OCI-LY1 (cell line): ENCODE measurements at regions not wholly inside any gene's neighbourhood (a gene's known extent, or its start where the extent isn't known, plus 50 kb on each side); places are given as distances from the start of the nearest gene placed in this dataset.

Experiments used
- H2AFZ ChIP-seq: fragments of 200-600 bp; sonication (generic), shearing (Covaris generic); 2 replicates; pipeline ENCODE4 v1.6.0; 2014; ENCODE audit warnings: antibody characterized with exemption, mild to moderate bottlenecking, low read length
- H3F3A ChIP-seq: fragments of 200-600 bp; sonication (generic), shearing (Covaris generic); 2 replicates; pipeline ENCODE4 v1.6.0; 2014; ENCODE audit warnings: mild to moderate bottlenecking, antibody characterized with exemption, low read length, moderate library complexity; ENCODE audit not compliant: insufficient read depth
- H3K27ac ChIP-seq: fragments of 200-600 bp; sonication (generic); 2 replicates; pipeline ENCODE4 v1.5.1; 2014; ENCODE audit warnings: low read length, mixed run types, mild to moderate bottlenecking, low read depth; ENCODE audit not compliant: poor library complexity, severe bottlenecking
- H3K27me3 ChIP-seq: fragments of 200-600 bp; sonication (generic); 2 replicates; pipeline ENCODE4 v1.6.0; 2014; ENCODE audit warnings: antibody characterized with exemption, mild to moderate bottlenecking, low read length, moderate library complexity; ENCODE audit not compliant: insufficient read depth
- H3K36me3 ChIP-seq: fragments of 200-600 bp; sonication (generic); 2 replicates; pipeline ENCODE4 v1.6.1; 2014; ENCODE audit warnings: mild to moderate bottlenecking, antibody characterized with exemption, low read length, moderate library complexity, mixed read lengths; ENCODE audit not compliant: insufficient read depth
- H3K4me1 ChIP-seq: fragments of 200-600 bp; sonication (generic); 2 replicates; pipeline ENCODE4 v1.5.1; 2014; ENCODE audit warnings: mild to moderate bottlenecking, low read length, moderate library complexity; ENCODE audit not compliant: insufficient read depth, severe bottlenecking
- H3K4me2 ChIP-seq: fragments of 200-600 bp; sonication (generic), shearing (Covaris generic); 2 replicates; pipeline ENCODE4 v1.6.1; 2014; ENCODE audit warnings: low read length
- H3K4me3 ChIP-seq: fragments of 200-600 bp; sonication (generic); 2 replicates; pipeline ENCODE4 v1.5.1; 2014; ENCODE audit warnings: low read length, low read depth, mild to moderate bottlenecking, mixed read lengths; ENCODE audit not compliant: poor library complexity, severe bottlenecking
- H3K79me2 ChIP-seq: fragments of 200-600 bp; shearing (Covaris generic); 2 replicates; pipeline ENCODE4 v1.6.1; 2016; ENCODE audit warnings: mixed run types, low read length, mixed read lengths; ENCODE audit not compliant: insufficient read depth
- H3K9ac ChIP-seq: fragments of 200-600 bp; sonication (generic), shearing (Covaris generic); 2 replicates; pipeline ENCODE4 v1.6.1; 2014; ENCODE audit warnings: mild to moderate bottlenecking, low read length, mixed read lengths
- H3K9me2 ChIP-seq: fragments of 200-600 bp; sonication (generic), shearing (Covaris generic); 2 replicates; pipeline ENCODE4 v1.6.1; 2014; ENCODE audit warnings: low read depth, mild to moderate bottlenecking, low read length, mixed read lengths
- H3K9me3 ChIP-seq: fragments of 200-600 bp; shearing (Covaris generic); 2 replicates; pipeline ENCODE4 v1.6.1; 2014; ENCODE audit warnings: low read length, mixed read lengths
- H4K20me1 ChIP-seq: fragments of 200-600 bp; sonication (generic), shearing (Covaris generic); 2 replicates; pipeline ENCODE4 v1.6.0; 2016; ENCODE audit warnings: mild to moderate bottlenecking, low read length; ENCODE audit not compliant: insufficient read depth
- CTCF ChIP-seq: fragments of 200-600 bp; sonication (generic), shearing (Covaris generic); IDR thresholded peaks from 2 replicates; pipeline ENCODE4 v1.5.1; 2017; ENCODE audit warnings: mild to moderate bottlenecking, antibody characterized with exemption, low read length, moderate library complexity, mixed read lengths
- EZH2 ChIP-seq: fragments of 200-600 bp; sonication (generic), shearing (Covaris generic); IDR thresholded peaks from 2 replicates; pipeline ENCODE4 v1.8.0; 2017; ENCODE audit warnings: borderline replicate concordance, mixed run types, mild to moderate bottlenecking, antibody characterized with exemption, low read length, moderate library complexity, mixed read lengths

GRCh38 chr3:174620138-174620537 is 239.0 kb upstream of the NAALADL2 start:
- Histone ChIP-seq H4K20me1 (no peaks in the 10 kb centered on the region), H3F3A (no peaks in the 10 kb centered on the region), H3K9ac (no peak overlapping the region), H3K9me3 (no peaks in the 10 kb centered on the region), H3K9me2 (no peaks in the 10 kb centered on the region), H3K4me1 (no peaks in the 10 kb centered on the region), H3K4me2 (no peak overlapping the region), H3K36me3 (no peaks in the 10 kb centered on the region), H3K4me3 (no peak overlapping the region), H3K27ac (no peak overlapping the region), H3K27me3 (no peaks in the 10 kb centered on the region), H2AFZ (no peak overlapping the region), H3K79me2 (no peaks in the 10 kb centered on the region)
- TF ChIP-seq EZH2 = no peak
- TF ChIP-seq CTCF = peak; percentile 31; the same call in 1 of the 2 replicates

- Histone ChIP-seq H3K4me3 (no peak overlapping the region), H3K4me2 (no peak overlapping the region), H3K9me2 (no peaks in the 10 kb centered on the region), H3K27me3 (no peaks in the 10 kb centered on the region), H3K27ac (no peak overlapping the region), H3K36me3 (no peaks in the 10 kb centered on the region), H3F3A (no peaks in the 10 kb centered on the region), H3K4me1 (no peaks in the 10 kb centered on the region), H3K9ac (no peak overlapping the region), H2AFZ (no peak overlapping the region), H3K79me2 (no peaks in the 10 kb centered on the region), H4K20me1 (no peaks in the 10 kb centered on the region), H3K9me3 (no peaks in the 10 kb centered on the region)
- TF ChIP-seq EZH2 (no peak), CTCF (no peak)
Measured at GRCh38 chr3:174620855-174621472, 238.2 kb upstream of the NAALADL2 start.

GRCh38 chr3:174633342-174633741 is 225.8 kb upstream of the NAALADL2 start:
- H3K9me2 ChIP-seq = no peaks in the 10 kb centered on the region
- H4K20me1 ChIP-seq = no peaks in the 10 kb centered on the region
- no peaks in the 10 kb centered on the region for H3K4me1 ChIP-seq
- H3K36me3 ChIP-seq = no peaks in the 10 kb centered on the region
- no peaks in the 10 kb centered on the region for H3K27me3 ChIP-seq
- no peak overlapping the region for H3K9ac ChIP-seq
- TF ChIP-seq EZH2 = no peak
- TF ChIP-seq CTCF = no peak
- H3F3A ChIP-seq = no peaks in the 10 kb centered on the region
- no peak overlapping the region for H3K4me2 ChIP-seq
- no peak overlapping the region for H3K27ac ChIP-seq
- H3K9me3 ChIP-seq = no peaks in the 10 kb centered on the region
- no peaks in the 10 kb centered on the region for H3K79me2 ChIP-seq
- no peak overlapping the region for H3K4me3 ChIP-seq
- H2AFZ ChIP-seq = no peak overlapping the region
